ENCODE measurements at regions not wholly inside any gene's neighbourhood (a gene's known extent, or its start where the extent isn't known, plus 50 kb on each side); places are given as distances from the start of the nearest gene placed in this dataset.

GRCh38 chr3:152977366-152977765 lies 142.4 kb downstream of the P2RY1 start:
- 71 to 79% methylated on average over 3 of the region's 3 CpGs for WGBS, 2 donors
- no peaks in the 10 kb centered on the region for H3K36me3 ChIP-seq
- no peak for TF ChIP-seq EP300 (IDR thresholded peaks at IDR 0.05)
- TF ChIP-seq POLR2A (IDR thresholded peaks at IDR 0.05) = no peak
- no peak for TF ChIP-seq POLR2AphosphoS5 (IDR thresholded peaks at IDR 0.05)
- no peak for TF ChIP-seq CTCF (IDR thresholded peaks at IDR 0.05)
- DNase-seq = no peak
- H3K4me3 ChIP-seq = no peak overlapping the region
- no peaks in the 10 kb centered on the region for H3K4me1 ChIP-seq
- no peaks in the 10 kb centered on the region for H3K9me3 ChIP-seq
- intact Hi-C loops (cut with DNase I) = no loop called here
- no peaks in the 10 kb centered on the region for H3K27me3 ChIP-seq
- no peak overlapping the region for H3K27ac ChIP-seq

- H3K4me1 ChIP-seq = no peaks in the 10 kb centered on the region
- no peak overlapping the region for H3K27ac ChIP-seq
- no peak for DNase-seq
- intact Hi-C loops (cut with DNase I) = no loop called here
- TF ChIP-seq POLR2A (IDR thresholded peaks at IDR 0.05) = no peak
- TF ChIP-seq CTCF (IDR thresholded peaks at IDR 0.05) = no peak
- TF ChIP-seq POLR2AphosphoS5 (IDR thresholded peaks at IDR 0.05) = no peak
- TF ChIP-seq EP300 (IDR thresholded peaks at IDR 0.05) = no peak
- 77 to 82% methylated on average over 1 of the region's 1 CpG for WGBS, 2 donors
- no peaks in the 10 kb centered on the region for H3K27me3 ChIP-seq
- H3K9me3 ChIP-seq = no peaks in the 10 kb centered on the region
- H3K36me3 ChIP-seq = no peaks in the 10 kb centered on the region
- H3K4me3 ChIP-seq = no peak overlapping the region
Measured at GRCh38 chr3:152978152-152978551, 143.2 kb downstream of the P2RY1 start.

GRCh38 chr3:152997526-152997925 lies 162.6 kb downstream of the P2RY1 start:
- WGBS, 2 donors = 90 to 96% methylated on average over 2 of the region's 2 CpGs
- intact Hi-C loops (cut with DNase I) = no loop called here
- Histone ChIP-seq H3K27ac (no peak overlapping the region), H3K4me3 (no peak overlapping the region), H3K9me3 (no peaks in the 10 kb centered on the region), H3K4me1 (no peaks in the 10 kb centered on the region), H3K27me3 (no peaks in the 10 kb centered on the region), H3K36me3 (no peaks in the 10 kb centered on the region)
- TF ChIP-seq POLR2AphosphoS5 (IDR thresholded peaks at IDR 0.05) = no peak
- TF ChIP-seq CTCF (IDR thresholded peaks at IDR 0.05) = no peak
- no peak for TF ChIP-seq POLR2A (IDR thresholded peaks at IDR 0.05)
- TF ChIP-seq EP300 (IDR thresholded peaks at IDR 0.05) = no peak
- no peak for DNase-seq

- WGBS, 2 donors = 86 to 91% methylated on average over 4 of the region's 4 CpGs
- Histone ChIP-seq H3K27me3 (no peaks in the 10 kb centered on the region), H3K36me3 (no peaks in the 10 kb centered on the region), H3K9me3 (no peaks in the 10 kb centered on the region), H3K27ac (no peak overlapping the region), H3K4me1 (no peaks in the 10 kb centered on the region), H3K4me3 (no peak overlapping the region)
- intact Hi-C loops (cut with DNase I) = no loop called here
- no peak for TF ChIP-seq CTCF (IDR thresholded peaks at IDR 0.05)
- TF ChIP-seq POLR2A (IDR thresholded peaks at IDR 0.05) = no peak
- TF ChIP-seq EP300 (IDR thresholded peaks at IDR 0.05) = no peak
- DNase-seq = no peak
Measured at GRCh38 chr3:152998591-152998990, 163.4 kb upstream of the RAP2B start.

GRCh38 chr3:153000325-153000724 lies 161.7 kb upstream of the RAP2B start:
- no peaks in the 10 kb centered on the region for H3K9me3 ChIP-seq
- no peaks in the 10 kb centered on the region for H3K36me3 ChIP-seq
- no peak overlapping the region for H3K27ac ChIP-seq
- H3K4me1 ChIP-seq = no peaks in the 10 kb centered on the region
- no peaks in the 10 kb centered on the region for H3K27me3 ChIP-seq
- intact Hi-C loops (cut with DNase I) = no loop called here
- no peak overlapping the region for H3K4me3 ChIP-seq
- WGBS, 2 donors = 23 to 67% methylated on average over 2 of the region's 2 CpGs
- DNase-seq = no peak
- TF ChIP-seq POLR2A (IDR thresholded peaks at IDR 0.05) (no peak), CTCF (IDR thresholded peaks at IDR 0.05) (no peak), POLR2AphosphoS5 (IDR thresholded peaks at IDR 0.05) (no peak), EP300 (IDR thresholded peaks at IDR 0.05) (no peak)
